SK-N-SH (cell line): ENCODE measurements at regions not wholly inside any gene's neighbourhood (a gene's known extent, or its start where the extent isn't known, plus 50 kb on each side); places are given as distances from the start of the nearest gene placed in this dataset.
"Not testable (repeated sequence)": the region's sequence is repeated elsewhere in the genome, so short reads cannot be mapped to it uniquely, and the experiment has no call there.

Experiments
- CTCF ChIA-PET: fragments of 300-600, 350-600 bp; formaldehyde crosslinking; extraction: SDS; loops from one replicate; lab custom pipeline; 2021; lab: Yijun Ruan, JAX
- POLR2A ChIA-PET: fragments of 350-600 bp; sonication (Branson Sonifier 250); formaldehyde crosslinking; extraction: SDS; loops from one replicate; lab custom pipeline; 2020; ENCODE audit warnings: antibody characterized with exemption, inconsistent platforms; lab: Yijun Ruan, JAX
- DNase-seq: peaks from one replicate; pipeline ENCODE4 v3.0.0; 2012
- H2AFZ ChIP-seq: fragments of 200-600 bp; sonication (generic); 2 replicates; pipeline ENCODE4 v1.8.1; 2016; ENCODE audit warnings: antibody characterized with exemption, mild to moderate bottlenecking, low read depth
- H3F3A ChIP-seq: fragments of 200-600 bp; sonication (generic); replicated peaks from 2 replicates; pipeline ENCODE3; 2016; ENCODE audit warnings: antibody characterized with exemption, mild to moderate bottlenecking; ENCODE audit not compliant: insufficient read depth
- H3K27ac ChIP-seq, 2 experiments: fragments of 200-500 bp in 1 of 2; fragments of 200-600 bp in 1 of 2; sonication (Bioruptor generic) in 1 of 2; sonication (generic), shearing (Covaris generic) in 1 of 2; 2 replicates each; pipeline versions ENCODE4 v1.5.1 to v1.6.1; 2014 to 2016; ENCODE audit warnings: low read depth in 2 of 2, inconsistent platforms in 1 of 2, low read length in 1 of 2, mild to moderate bottlenecking in 1 of 2, mixed read lengths in 1 of 2
- H3K27me3 ChIP-seq: fragments of 200-600 bp; sonication (generic), shearing (Covaris generic); 2 replicates; pipeline ENCODE4 v1.6.1; 2016; ENCODE audit warnings: mixed run types; ENCODE audit not compliant: insufficient read depth
- H3K36me3 ChIP-seq, 2 experiments: fragments of 200-500 bp in 1 of 2; fragments of 200-600 bp in 1 of 2; sonication (Bioruptor generic) in 1 of 2; sonication (generic) in 1 of 2; replicated peaks in 1 of 2; 2 replicates each; pipeline versions ENCODE3 to v1.5.1; 2014 to 2016; ENCODE audit warnings: low read length in 1 of 2, mild to moderate bottlenecking in 1 of 2; ENCODE audit not compliant: insufficient read depth in 2 of 2, control insufficient read depth in 1 of 2
- H3K4me1 ChIP-seq, 2 experiments: fragments of 200-500 bp in 1 of 2; fragments of 200-600 bp in 1 of 2; sonication (Bioruptor generic) in 1 of 2; sonication (generic), shearing (Covaris generic) in 1 of 2; 2 replicates each; pipeline versions ENCODE4 v1.5.1 to v1.6.1; 2014 to 2016; ENCODE audit warnings: low read depth in 1 of 2, low read length in 1 of 2, mixed run types in 1 of 2; ENCODE audit not compliant: insufficient read depth in 2 of 2, control insufficient read depth in 1 of 2
- H3K4me2 ChIP-seq: fragments of 200-600 bp; sonication (generic), shearing (Covaris generic); 2 replicates; pipeline ENCODE4 v1.6.1; 2017; ENCODE audit warnings: mixed run types
- H3K4me3 ChIP-seq, 2 experiments: fragments of 200-500 bp in 1 of 2; fragments of 200-600 bp in 1 of 2; sonication (Bioruptor generic) in 1 of 2; sonication (generic), shearing (Covaris generic) in 1 of 2; 2 replicates each; pipeline versions ENCODE4 v1.5.1 to v1.8.1; 2014 to 2016; ENCODE audit warnings: low read depth in 2 of 2, inconsistent platforms in 1 of 2, low read length in 1 of 2, mild to moderate bottlenecking in 1 of 2, mixed read lengths in 1 of 2, moderate library complexity in 1 of 2
- H3K79me2 ChIP-seq: fragments of 200-600 bp; sonication (generic); 2 replicates; pipeline ENCODE4 v1.8.1; 2017; ENCODE audit warnings: mild to moderate bottlenecking; ENCODE audit not compliant: insufficient read depth
- H3K9ac ChIP-seq: fragments of 200-600 bp; sonication (generic); 2 replicates; pipeline ENCODE4 v1.6.1; 2017; ENCODE audit warnings: mixed run types
- H3K9me2 ChIP-seq: fragments of 200-600 bp; sonication (generic); 2 replicates; pipeline ENCODE4 v1.6.1; 2017; ENCODE audit warnings: mixed run types
- H3K9me3 ChIP-seq: fragments of 200-600 bp; sonication (generic); 2 replicates; pipeline ENCODE4 v1.6.1; 2017; ENCODE audit warnings: mixed run types, mild to moderate bottlenecking, moderate library complexity
- H4K20me1 ChIP-seq: fragments of 200-600 bp; sonication (generic); 2 replicates; pipeline ENCODE4 v1.6.1; 2017; ENCODE audit warnings: mild to moderate bottlenecking, mixed run types; ENCODE audit not compliant: insufficient read depth
- CTCF ChIP-seq: fragments of 200-600 bp; sonication (generic); IDR thresholded peaks from 2 replicates; pipeline ENCODE4 v1.6.1; 2017; ENCODE audit warnings: antibody characterized with exemption, mild to moderate bottlenecking, moderate library complexity
- ELF1 ChIP-seq: IDR thresholded peaks from 2 replicates; pipeline ENCODE4 v1.4.0; 2012
- EZH2phosphoT487 ChIP-seq: fragments of 200-600 bp; sonication (generic); IDR thresholded peaks from 2 replicates; pipeline ENCODE4 v1.6.1; 2017; ENCODE audit warnings: low read depth, mixed run types, mild to moderate bottlenecking, antibody characterized with exemption, moderate library complexity, borderline replicate concordance
- GATA2 ChIP-seq: sonication (generic); formaldehyde crosslinking; IDR thresholded peaks from 2 replicates; pipeline ENCODE4 v1.5.0; 2020; ENCODE audit warnings: mild to moderate bottlenecking, missing genetic modification reagents
- JUND ChIP-seq: IDR thresholded peaks from 2 replicates; pipeline ENCODE4 v1.4.0; 2012
- NFIC ChIP-seq: IDR thresholded peaks from 2 replicates; pipeline ENCODE4 v1.4.0; 2012; ENCODE audit warnings: borderline replicate concordance
- NRF1 ChIP-seq: IDR thresholded peaks from 2 replicates; pipeline ENCODE4 v1.6.1; 2012; ENCODE audit warnings: low read depth, mild to moderate bottlenecking, low read length
- PBX3 ChIP-seq: IDR thresholded peaks from 2 replicates; pipeline ENCODE4; 2012
- RFX5 ChIP-seq: IDR thresholded peaks from 2 replicates; pipeline ENCODE4 v1.6.1; 2012; ENCODE audit warnings: mild to moderate bottlenecking, improper control_type of control experiment, low read length
- RXRA ChIP-seq: IDR thresholded peaks from 2 replicates; pipeline ENCODE4 v1.4.0; 2012; ENCODE audit warnings: low read depth, mild to moderate bottlenecking, borderline replicate concordance
- SIN3A ChIP-seq: IDR thresholded peaks from 2 replicates; pipeline ENCODE4 v1.6.1; 2012; ENCODE audit warnings: low read depth, mild to moderate bottlenecking, low read length, moderate library complexity, borderline replicate concordance
- TAF1 ChIP-seq: IDR thresholded peaks from 2 replicates; pipeline ENCODE4 v1.6.1; 2012; ENCODE audit warnings: low read depth, mild to moderate bottlenecking, low read length, moderate library complexity, borderline replicate concordance
- TEAD4 ChIP-seq: IDR thresholded peaks from 2 replicates; pipeline ENCODE4 v1.4.0; 2012; ENCODE audit warnings: mild to moderate bottlenecking, borderline replicate concordance; ENCODE audit not compliant: insufficient read depth
- WGBS: methylation state at CpG from one replicate; pipeline ENCODE4 v1.1.6; 2017; ENCODE audit warnings: low lambda C conversion rate; 5-methylcytosine and 5-hydroxymethylcytosine counted together
- TF ChIP-seq, protein P1 (sequence below): IDR thresholded peaks from 2 replicates; pipeline ENCODE4 v1.4.0; 2012; ENCODE audit warnings: low read depth, borderline replicate concordance
- TF ChIP-seq, protein P2 (sequence below): fragments of 150-350 bp; IDR thresholded peaks from 2 replicates; pipeline ENCODE4 v1.6.1; 2017; ENCODE audit warnings: antibody characterized with exemption, low read length, low read depth, borderline replicate concordance

- H3K4me1 ChIP-seq, POLR2A ChIA-PET: not testable (repeated sequence)
- 0% methylated on average over 1 of the region's 1 CpG for WGBS
These were observed 70.2 kb downstream of the ZNF726 start for GRCh38 chr19:23984911-23985310.

GRCh38 chr19:23986623-23987022, 71.9 kb downstream of the ZNF726 start:
- Histone ChIP-seq H4K20me1 (no peaks in the 10 kb centered on the region), H3K79me2 (no peaks in the 10 kb centered on the region), H3K9ac (no peak overlapping the region), H3F3A (no peaks in the 10 kb centered on the region), H3K4me2 (no peak overlapping the region), H3K9me3 (no peaks in the 10 kb centered on the region), H3K36me3 (no peaks in the 10 kb centered on the region), H3K27ac (no peak overlapping the region), H3K4me3 (no peak overlapping the region), H3K4me1 (no peaks in the 10 kb centered on the region; a peak in 1 of 4 replicates), H3K27me3 (no peaks in the 10 kb centered on the region), H3K9me2 (no peaks in the 10 kb centered on the region), H2AFZ (no peak overlapping the region)
- CTCF ChIA-PET: no interaction called here
- POLR2A ChIA-PET: no interaction called here
- DNase-seq: no peak
- WGBS: 45% methylated on average over 1 of the region's 1 CpG
- TF ChIP-seq SIN3A: no peak
- TF ChIP-seq ELF1: no peak
- TF ChIP-seq, protein P1, sequence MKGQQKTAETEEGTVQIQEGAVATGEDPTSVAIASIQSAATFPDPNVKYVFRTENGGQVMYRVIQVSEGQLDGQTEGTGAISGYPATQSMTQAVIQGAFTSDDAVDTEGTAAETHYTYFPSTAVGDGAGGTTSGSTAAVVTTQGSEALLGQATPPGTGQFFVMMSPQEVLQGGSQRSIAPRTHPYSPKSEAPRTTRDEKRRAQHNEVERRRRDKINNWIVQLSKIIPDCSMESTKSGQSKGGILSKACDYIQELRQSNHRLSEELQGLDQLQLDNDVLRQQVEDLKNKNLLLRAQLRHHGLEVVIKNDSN: no peak
- TF ChIP-seq RFX5: no peak
- no peak for TF ChIP-seq JUND
- no peak for TF ChIP-seq RXRA
- no peak for TF ChIP-seq CTCF
- TF ChIP-seq NRF1: no peak
- no peak for TF ChIP-seq GATA2 (CRISPR knock-in tag)
- no peak for TF ChIP-seq EZH2phosphoT487
- TF ChIP-seq, protein P2, sequence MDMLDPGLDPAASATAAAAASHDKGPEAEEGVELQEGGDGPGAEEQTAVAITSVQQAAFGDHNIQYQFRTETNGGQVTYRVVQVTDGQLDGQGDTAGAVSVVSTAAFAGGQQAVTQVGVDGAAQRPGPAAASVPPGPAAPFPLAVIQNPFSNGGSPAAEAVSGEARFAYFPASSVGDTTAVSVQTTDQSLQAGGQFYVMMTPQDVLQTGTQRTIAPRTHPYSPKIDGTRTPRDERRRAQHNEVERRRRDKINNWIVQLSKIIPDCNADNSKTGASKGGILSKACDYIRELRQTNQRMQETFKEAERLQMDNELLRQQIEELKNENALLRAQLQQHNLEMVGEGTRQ: no peak
- no peak for TF ChIP-seq TEAD4
- no peak for TF ChIP-seq NFIC
- TF ChIP-seq PBX3: no peak
- TF ChIP-seq TAF1: no peak

More at GRCh38 chr19:23984911-23985310, 70.2 kb downstream of the ZNF726 start:
- H3K4me2 ChIP-seq, H3K9me2 ChIP-seq, H3K4me3 ChIP-seq, H4K20me1 ChIP-seq, H3K27me3 ChIP-seq, H3K79me2 ChIP-seq, H3F3A ChIP-seq, H3K36me3 ChIP-seq, H3K9ac ChIP-seq, H3K27ac ChIP-seq, DNase-seq, H3K9me3 ChIP-seq, H2AFZ ChIP-seq, CTCF ChIA-PET: not testable (repeated sequence)
